ENCODE measurements at regions not wholly inside any gene's neighbourhood (a gene's known extent, or its start where the extent isn't known, plus 50 kb on each side); places are given as distances from the start of the nearest gene placed in this dataset.

- Histone ChIP-seq H3K27ac (ENCODE audit: low read depth, low read length) (no peak overlapping the region), H3K36me3 (ENCODE audit: control insufficient read depth in 2 of 3, insufficient read depth in 3 of 3, low read length in 3 of 3) (no peaks in the 10 kb centered on the region), H3K27me3 (ENCODE audit: control insufficient read depth in 2 of 2, insufficient read depth in 2 of 2, low read length in 2 of 2) (no peaks in the 10 kb centered on the region), H3K4me1 (ENCODE audit: control insufficient read depth in 2 of 2, insufficient read depth in 2 of 2, low read length in 2 of 2) (no peaks in the 10 kb centered on the region), H3K9me3 (ENCODE audit: control insufficient read depth in 2 of 3, low read length in 3 of 3) (no peaks in the 10 kb centered on the region), H3K4me3 (ENCODE audit: low read length) (no peak overlapping the region)
- no peak overlapping the region for H3K27ac Mint-ChIP-seq
- intact Hi-C loops (cut with micrococcal nuclease) = no loop called here
- DNase-seq (no peak), ATAC-seq (no peak)
- peaks cover 0 to 10% (median 2%) of the 10 kb centered on the region in 5 donors for H3K27me3 Mint-ChIP-seq
- H3K4me3 Mint-ChIP-seq = no peak overlapping the region
- peaks cover 0 to 7% (median 0%) of the 10 kb centered on the region in 11 donors for H3K9me3 Mint-ChIP-seq
- no peaks in the 10 kb centered on the region for H3K36me3 Mint-ChIP-seq
- peaks cover 0 to 7% (median 5%) of the 10 kb centered on the region in 7 donors for H3K4me1 Mint-ChIP-seq
- POLR2A ChIA-PET = no interaction called here
- CTCF ChIA-PET = no interaction called here
Measured at GRCh38 chr18:79629606-79630005, 50.0 kb upstream of the CTDP1 start.

Data from naive thymus-derived CD4-positive, alpha-beta T cell (primary cell).